GM12873 (cell line): ENCODE measurements at regions not wholly inside any gene's neighbourhood (a gene's known extent, or its start where the extent isn't known, plus 50 kb on each side); places are given as distances from the start of the nearest gene placed in this dataset.

ENCODE experiments used
- TF ChIP-seq, protein P1 (sequence below): IDR thresholded peaks from 2 replicates; pipeline ENCODE4 v1.5.1; 2012; ENCODE audit warnings: low read depth, mild to moderate bottlenecking, moderate library complexity, low read length, control low read depth; ENCODE audit not compliant: insufficient read depth; ENCODE audit errors: missing control alignments

DNA sequence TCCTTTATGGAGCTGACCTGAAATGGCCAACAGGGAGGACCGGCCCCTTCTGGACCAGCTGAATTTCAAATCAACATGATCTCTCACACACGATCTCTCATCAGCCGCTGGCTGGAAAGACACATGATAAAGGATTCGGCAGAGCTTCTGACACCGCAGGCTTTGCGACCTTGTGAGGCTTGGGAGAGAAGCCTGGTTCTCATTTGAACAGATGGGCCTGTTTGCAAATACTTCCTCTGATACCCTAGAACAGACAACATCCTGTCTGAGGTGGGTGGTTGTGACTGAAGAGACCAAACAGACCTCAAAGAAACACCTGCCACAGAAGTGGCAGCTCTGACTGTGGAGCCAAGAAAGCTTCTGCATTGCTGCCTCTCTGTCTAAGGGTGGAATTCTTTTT lies 77.9 kb upstream of the SDK2 start:
- TF ChIP-seq, protein P1, sequence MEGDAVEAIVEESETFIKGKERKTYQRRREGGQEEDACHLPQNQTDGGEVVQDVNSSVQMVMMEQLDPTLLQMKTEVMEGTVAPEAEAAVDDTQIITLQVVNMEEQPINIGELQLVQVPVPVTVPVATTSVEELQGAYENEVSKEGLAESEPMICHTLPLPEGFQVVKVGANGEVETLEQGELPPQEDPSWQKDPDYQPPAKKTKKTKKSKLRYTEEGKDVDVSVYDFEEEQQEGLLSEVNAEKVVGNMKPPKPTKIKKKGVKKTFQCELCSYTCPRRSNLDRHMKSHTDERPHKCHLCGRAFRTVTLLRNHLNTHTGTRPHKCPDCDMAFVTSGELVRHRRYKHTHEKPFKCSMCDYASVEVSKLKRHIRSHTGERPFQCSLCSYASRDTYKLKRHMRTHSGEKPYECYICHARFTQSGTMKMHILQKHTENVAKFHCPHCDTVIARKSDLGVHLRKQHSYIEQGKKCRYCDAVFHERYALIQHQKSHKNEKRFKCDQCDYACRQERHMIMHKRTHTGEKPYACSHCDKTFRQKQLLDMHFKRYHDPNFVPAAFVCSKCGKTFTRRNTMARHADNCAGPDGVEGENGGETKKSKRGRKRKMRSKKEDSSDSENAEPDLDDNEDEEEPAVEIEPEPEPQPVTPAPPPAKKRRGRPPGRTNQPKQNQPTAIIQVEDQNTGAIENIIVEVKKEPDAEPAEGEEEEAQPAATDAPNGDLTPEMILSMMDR, result no peak

DNA sequence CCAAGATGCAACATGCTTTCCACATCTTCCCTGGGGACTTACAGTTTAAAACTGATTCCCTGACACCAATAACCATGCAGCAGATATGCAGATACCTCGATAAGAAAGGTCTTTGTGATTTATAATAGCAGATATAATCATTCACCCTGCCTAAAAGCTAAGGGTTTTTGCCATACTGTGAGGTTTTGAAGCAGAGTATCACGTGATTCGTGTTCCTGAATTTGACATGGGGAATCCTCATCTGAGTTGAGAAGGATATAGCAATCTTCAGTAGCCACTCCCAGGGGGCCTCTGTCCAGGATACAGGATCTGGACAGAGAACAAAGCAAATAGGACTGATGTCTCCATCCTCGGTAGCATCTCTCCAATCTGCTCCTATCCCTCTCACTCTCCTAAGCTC lies 79.1 kb upstream of the SDK2 start:
- TF ChIP-seq, protein P1, result no peak

DNA sequence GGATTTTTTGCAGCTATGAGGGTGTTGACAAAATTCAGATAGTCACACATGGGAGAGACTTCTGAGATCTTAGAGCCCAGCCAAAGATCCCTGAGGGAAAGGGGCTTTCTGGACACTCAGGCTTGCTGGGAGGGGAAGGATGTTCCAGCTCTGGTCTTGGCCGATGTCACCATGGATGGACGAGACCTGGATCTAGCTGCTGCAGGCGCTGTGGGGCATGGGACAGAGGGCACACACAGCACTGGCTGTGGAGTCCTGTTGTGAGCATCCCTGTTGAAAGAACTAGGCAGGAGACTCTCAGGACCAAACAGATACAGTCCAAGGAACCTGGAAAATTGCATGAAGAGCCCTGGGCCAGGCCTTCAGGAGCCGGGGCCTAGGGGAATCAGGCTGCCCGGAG lies 80.1 kb upstream of the SDK2 start:
- TF ChIP-seq, protein P1, result no peak

DNA sequence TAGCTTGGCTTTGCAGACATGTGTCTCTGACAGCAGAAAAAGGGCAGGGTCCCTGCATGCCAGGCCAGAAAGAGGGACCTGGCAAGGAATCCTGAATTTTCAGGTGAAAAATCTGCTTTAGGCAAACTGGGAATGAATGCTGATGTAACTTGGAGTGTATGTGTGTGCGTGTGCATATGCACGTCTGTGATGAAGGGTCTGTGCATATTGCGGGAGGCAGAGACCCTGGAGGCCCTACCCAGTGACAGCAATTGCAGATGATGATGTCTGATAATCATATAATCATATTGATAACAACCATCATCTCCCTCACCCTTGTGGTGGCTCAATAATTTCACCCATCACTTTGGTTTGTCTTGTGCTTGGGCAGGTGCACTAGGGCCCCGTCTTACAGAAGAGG lies 80.7 kb upstream of the SDK2 start:
- TF ChIP-seq, protein P1, result no peak

DNA sequence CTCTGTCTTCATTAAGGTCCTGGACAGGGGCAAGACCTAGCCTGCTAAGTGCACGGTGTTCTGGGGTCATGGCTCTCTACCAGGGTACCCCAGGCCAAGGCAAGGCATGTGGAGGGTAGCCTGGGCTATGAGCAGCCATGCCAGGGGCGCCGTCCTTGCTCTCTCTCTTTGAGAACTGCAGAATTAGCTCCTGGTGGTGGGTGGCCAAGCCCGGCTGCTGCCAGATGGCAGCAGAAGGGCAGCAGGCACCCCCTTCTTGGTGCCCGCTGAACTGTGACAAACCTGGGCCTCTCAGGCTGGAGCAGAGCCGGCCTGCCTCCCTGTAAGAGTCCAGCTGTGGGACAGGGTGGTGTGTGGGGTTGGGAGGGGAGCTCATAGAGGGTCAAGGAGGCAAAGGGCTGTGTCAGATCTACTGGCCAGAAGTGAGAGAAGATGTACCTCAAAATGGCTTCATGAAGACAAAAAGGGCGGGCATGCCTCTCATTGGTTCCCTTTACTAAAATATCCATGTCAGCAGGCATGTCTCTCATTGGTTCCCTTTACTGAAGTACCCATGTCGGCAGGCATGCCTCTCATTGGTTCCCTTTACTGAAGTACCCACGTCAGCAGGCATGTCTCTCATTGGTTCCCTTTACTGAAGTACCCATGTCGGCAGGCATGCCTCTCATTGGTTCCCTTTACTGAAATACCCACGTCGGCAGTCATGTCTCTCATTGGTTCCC lies 81.7 kb upstream of the SDK2 start:
- TF ChIP-seq, protein P1, result no peak

DNA sequence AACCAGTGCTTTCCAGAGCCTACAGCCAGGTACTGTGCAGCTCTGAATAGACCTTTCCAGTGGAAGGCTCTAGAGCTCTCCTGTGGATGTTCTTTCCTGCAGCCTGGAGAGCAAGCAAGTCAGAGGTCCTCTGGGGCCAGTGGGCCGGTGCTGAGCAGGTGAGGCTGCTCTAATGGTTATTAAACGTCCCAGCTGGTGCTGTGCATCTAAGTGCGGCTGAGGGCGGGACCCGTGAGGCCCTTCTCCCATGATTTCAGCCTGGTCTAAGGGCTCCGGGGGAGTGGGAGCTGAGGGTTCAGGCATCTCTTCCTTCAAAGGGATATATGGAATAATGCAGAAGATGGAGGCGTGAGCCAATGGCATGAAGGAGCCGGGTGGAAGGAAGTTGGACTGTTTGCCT lies 83.7 kb upstream of the SDK2 start:
- TF ChIP-seq, protein P1, result no peak

DNA sequence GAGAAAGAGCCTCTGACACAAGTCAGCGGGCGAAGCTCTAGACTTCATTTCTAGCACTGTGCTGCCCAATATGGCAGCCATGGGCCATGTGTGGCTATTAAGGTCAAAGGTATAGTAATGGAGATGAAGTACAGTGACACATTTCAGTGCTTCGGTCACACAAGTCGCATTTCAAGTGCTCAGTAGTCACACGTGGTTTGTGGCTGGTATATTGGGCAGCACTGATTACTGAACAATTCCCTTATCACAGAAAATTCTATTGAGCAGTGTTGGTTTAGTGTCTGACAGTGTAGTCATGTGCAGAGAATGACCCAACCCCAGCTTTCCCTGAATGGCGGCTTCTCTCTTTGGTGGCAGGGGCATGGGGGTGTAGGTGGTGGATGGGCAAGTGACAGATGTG lies 84.9 kb upstream of the SDK2 start:
- TF ChIP-seq, protein P1, result no peak
